A204.1 (cell line): ENCODE measurements at regions not wholly inside any gene's neighbourhood (a gene's known extent, or its start where the extent isn't known, plus 50 kb on each side); places are given as distances from the start of the nearest gene placed in this dataset.
A peak's percentile ranks its signal among the peaks of the same experiment; 100 is the strongest.
"Not testable (repeated sequence)": the region's sequence is repeated elsewhere in the genome, so short reads cannot be mapped to it uniquely, and the experiment has no call there.

Source experiments
- FAIRE-seq: peaks from 2 replicates; lab custom pipeline; 2012; peaks lifted over from hg19 to GRCh38; lab: Jason Lieb, UNC

GRCh38 chr10:111598433-111599059 is 521.7 kb downstream of the ADRA2A start:
- FAIRE-seq, result peak; percentile 83

- FAIRE-seq, result no peak
Observed at GRCh38 chr10:111599943-111600342, 523.1 kb downstream of the ADRA2A start.

DNA sequence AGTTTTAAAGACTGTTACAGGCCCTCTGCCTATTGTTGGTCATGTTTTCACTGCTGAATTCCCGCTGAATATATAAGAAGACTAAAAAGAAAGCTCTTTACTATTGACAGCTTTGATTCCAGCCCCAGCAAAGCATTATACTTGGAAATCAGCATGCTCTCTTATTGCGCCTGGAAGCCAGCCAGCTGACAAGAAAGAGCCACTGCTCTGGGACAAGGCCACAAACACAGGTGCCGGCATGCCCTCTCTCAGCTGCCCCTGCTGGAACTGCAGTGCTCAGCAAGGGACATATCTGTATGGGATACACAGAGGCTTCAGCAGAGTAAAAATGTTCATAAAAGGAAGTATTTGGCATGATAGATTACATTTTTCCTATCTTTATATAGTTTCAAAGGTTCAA is 523.9 kb downstream of the ADRA2A start:
- no peak for FAIRE-seq

GRCh38 chr10:111612273-111612672 is 535.4 kb downstream of the ADRA2A start:
- FAIRE-seq, result no peak

DNA sequence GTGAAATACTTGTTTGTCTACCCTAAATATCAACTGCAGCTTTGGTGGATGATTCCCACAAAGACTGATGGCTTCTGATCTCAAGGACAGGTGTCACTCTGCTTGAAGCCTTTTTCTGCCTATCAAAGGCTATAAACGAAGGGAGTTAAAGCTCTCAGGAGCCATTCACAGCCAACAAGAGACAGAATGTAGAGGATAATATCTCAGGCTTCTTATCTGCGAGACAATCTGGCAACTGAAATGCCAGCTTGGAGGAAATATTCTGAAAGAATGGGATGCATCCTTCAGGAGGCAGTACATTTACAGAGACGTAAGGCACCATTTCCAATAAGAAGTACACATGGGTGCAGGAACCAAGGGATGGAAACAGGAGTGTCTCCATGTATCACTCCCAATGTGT is 549.4 kb downstream of the GPAM start:
- no peak for FAIRE-seq

DNA sequence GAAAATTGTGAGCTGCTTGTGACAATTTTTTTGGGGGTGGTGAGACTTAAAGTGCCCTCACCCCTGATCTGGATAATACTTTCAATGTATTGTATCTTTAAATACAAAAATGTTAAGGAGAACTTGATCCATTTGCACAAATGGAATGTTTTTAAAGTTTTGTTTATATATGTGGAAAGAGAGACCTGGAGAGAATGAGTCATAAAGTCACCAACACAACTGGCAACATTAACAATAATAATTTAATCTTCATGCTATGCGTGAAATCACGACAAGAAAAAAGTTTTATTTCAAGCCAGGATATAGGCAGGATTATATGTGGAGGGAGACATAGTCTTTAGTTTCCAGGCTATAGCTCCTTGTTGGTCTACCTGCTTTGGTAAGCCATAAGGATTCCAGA is 537.5 kb downstream of the GPAM start:
- no peak for FAIRE-seq

GRCh38 chr10:111648046-111648445 is 535.5 kb downstream of the GPAM start:
- FAIRE-seq, result no peak

GRCh38 chr10:111649080-111649479 is 534.5 kb downstream of the GPAM start:
- FAIRE-seq, result not testable (repeated sequence)

DNA sequence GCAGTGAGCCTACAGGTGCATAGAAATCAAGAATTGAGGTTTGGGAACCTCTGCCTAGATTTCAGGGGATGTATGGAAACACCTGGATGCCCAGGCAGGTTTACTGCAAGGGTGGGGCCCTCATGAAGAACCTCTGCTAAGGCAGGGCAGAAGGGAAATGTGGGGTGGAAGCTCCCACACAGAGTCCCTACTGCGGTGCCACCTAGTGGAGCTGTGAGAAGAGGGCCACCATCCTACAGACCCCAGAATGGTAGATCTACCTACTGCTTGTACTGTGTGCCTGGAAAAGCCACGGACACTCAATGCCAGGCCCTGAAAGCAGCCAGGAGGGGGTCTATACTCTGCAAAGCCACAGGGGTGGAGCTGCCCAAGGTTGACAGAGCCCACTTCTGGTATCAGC is 533.5 kb downstream of the GPAM start:
- no peak for FAIRE-seq

DNA sequence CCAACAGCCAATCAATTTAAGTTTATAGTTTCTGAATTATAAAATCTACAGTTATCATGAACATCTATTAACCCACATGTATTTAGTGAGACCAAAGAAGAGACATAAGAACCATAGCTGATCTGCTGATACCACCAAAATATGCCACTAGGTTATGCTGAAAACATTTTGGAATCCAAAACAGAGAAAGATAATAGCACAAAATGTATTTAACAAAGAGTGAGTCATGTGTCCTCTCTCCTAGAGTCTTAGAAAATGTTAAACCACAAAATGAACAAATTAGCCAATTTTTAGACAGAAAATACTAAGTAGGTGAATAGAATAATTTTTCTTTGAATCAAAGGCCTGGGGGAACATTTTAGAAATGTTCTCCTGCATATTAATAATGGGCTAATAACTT is 527.5 kb downstream of the GPAM start:
- no peak for FAIRE-seq

- FAIRE-seq, result no peak
Observed at GRCh38 chr10:111677759-111678158, 505.8 kb downstream of the GPAM start.

DNA sequence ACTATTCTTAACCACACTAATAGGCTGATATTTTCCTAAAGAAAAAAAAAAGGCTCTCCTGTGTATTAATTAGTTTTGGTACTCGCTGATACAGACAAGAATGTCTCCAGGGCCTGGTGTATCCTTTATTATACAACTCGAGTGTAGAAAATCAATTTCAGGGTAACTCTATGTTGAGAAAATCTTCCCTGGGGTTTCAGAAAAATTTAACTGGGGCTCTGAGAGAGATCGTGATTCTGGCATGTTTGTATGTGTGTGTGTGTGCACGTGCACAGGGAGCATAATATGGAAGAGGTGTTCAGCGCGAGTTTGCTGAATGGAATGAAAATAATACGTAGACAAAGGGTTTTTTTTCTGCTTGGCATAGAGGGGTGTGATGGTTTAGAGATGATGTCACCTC is 496.8 kb downstream of the GPAM start:
- no peak for FAIRE-seq

GRCh38 chr10:111698711-111699110 is 484.9 kb downstream of the GPAM start:
- no peak for FAIRE-seq

GRCh38 chr10:111703986-111704385 is 479.6 kb downstream of the GPAM start:
- no peak for FAIRE-seq

DNA sequence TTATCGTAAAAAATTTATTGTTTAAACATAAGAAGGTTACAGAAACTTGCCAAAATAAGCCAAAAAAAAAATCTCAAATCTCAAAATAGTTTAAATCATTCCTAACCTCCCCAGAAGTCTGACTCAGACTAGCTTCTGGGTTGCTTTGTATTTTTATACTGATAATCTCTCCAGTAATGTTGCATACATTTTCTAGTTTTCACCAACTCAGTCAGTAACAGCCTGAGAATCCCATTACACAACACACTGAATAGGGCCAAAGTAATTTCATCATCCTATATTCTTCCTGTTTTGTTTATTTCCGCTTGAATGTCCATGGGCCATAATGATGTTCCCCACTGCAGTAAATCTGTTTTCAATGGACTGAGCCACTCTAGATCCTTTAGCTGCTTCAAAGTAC is 478.5 kb downstream of the GPAM start:
- FAIRE-seq, result no peak

DNA sequence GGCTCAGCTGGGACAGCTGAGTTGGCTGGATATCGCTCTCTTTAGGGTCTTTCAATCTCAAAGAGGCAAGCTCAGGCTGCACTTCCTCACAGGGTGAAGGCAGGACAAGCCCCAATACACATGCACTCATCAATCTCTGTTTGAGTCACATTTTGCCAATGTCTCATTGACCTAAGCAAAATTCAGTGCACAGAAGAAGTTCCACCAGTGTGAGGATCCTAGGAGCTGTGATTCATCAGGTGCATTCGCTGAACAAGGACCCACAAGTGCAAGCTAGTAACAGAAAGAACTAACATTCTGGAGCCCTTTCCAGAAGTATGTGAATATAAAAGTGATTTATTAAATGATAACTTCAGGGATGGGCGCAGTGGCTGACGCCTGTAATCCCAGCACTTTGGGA is 477.2 kb downstream of the GPAM start:
- no peak for FAIRE-seq

GRCh38 chr10:111707076-111707475 is 476.5 kb downstream of the GPAM start:
- no peak for FAIRE-seq

GRCh38 chr10:111709603-111710002 is 474.0 kb downstream of the GPAM start:
- no peak for FAIRE-seq

GRCh38 chr10:111716032-111716431 is 467.5 kb downstream of the GPAM start:
- peak; percentile 54 for FAIRE-seq

GRCh38 chr10:111724121-111724520 is 459.4 kb downstream of the GPAM start:
- no peak for FAIRE-seq

- FAIRE-seq, result no peak
Observed at GRCh38 chr10:111725050-111725449, 458.5 kb downstream of the GPAM start.

- FAIRE-seq, result no peak
Observed at GRCh38 chr10:111732166-111732785, 451.3 kb downstream of the GPAM start.

- FAIRE-seq, result no peak
Observed at GRCh38 chr10:111739125-111739873, 444.3 kb downstream of the GPAM start.

DNA sequence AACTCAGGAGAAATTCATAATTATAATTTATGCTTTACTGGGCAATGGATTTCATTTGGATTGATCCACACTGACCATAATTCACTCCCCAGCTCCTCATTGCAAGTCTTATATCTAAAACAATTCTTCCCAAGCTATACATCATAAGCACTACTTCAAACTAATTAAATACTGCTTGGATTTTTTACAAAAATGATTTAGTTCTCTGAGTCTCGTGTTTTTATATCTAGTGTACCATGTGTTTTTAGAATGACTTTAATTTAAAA is 443.8 kb downstream of the GPAM start:
- no peak for FAIRE-seq
